B cell (primary cell): ENCODE measurements at regions not wholly inside any gene's neighbourhood (a gene's known extent, or its start where the extent isn't known, plus 50 kb on each side); places are given as distances from the start of the nearest gene placed in this dataset.

Experiments
- ATAC-seq: fragments of 200-7000 bp; cut with Tn5 transposase; one replicate; pipeline ENCODE4 v1.10.0; 2021; ENCODE audit warnings: low read depth, mild to moderate bottlenecking, moderate number of reproducible peaks, moderate library complexity
- CTCF ChIA-PET: fragments of 350-600 bp; sonication (Branson Sonifier 250); formaldehyde crosslinking; loops from one replicate; lab custom pipeline; 2021; ENCODE audit warnings: antibody characterized with exemption, inconsistent platforms; lab: Charles Lee
- POLR2A ChIA-PET: fragments of 350-600 bp; sonication (Branson Sonifier 250); formaldehyde crosslinking; loops from one replicate; lab custom pipeline; 2021; ENCODE audit warnings: antibody characterized with exemption; lab: Charles Lee
- DNase-seq: peaks from one replicate; pipeline ENCODE4 v3.0.0; 2013
- H2AFZ ChIP-seq: 2 replicates; pipeline ENCODE4 v1.6.1; 2012; ENCODE audit warnings: mild to moderate bottlenecking, low read depth, low read length; ENCODE audit not compliant: insufficient read depth, poor library complexity, severe bottlenecking
- H3K27ac ChIP-seq, 2 donors: 1 replicate in 1 of 2; 2 replicates in 1 of 2; pipeline ENCODE4 v1.5.1; 2012 to 2013; ENCODE audit warnings: low read length in 2 of 2, mild to moderate bottlenecking in 2 of 2, moderate library complexity in 1 of 2
- H3K27me3 ChIP-seq, 4 experiments: fragments of 200-600 bp in 1 of 4; sonication (generic) in 1 of 4; replicated peaks in 1 of 4; 1 replicate in 2 of 4; 2 replicates in 2 of 4; pipeline versions ENCODE4 v1.6.1 to v1.7.0; 2013 to 2016; ENCODE audit warnings: low read length in 3 of 4, mild to moderate bottlenecking in 2 of 4, mixed read lengths in 1 of 4, moderate library complexity in 1 of 4; ENCODE audit not compliant: insufficient read depth in 4 of 4, control insufficient read depth in 3 of 4; ENCODE audit errors: control extremely low read depth in 1 of 4
- H3K36me3 ChIP-seq, 2 experiments: replicated peaks in 1 of 2; 1 replicate in 1 of 2; 2 replicates in 1 of 2; pipeline versions ENCODE4 v1.6.1 to v1.7.1; 2013; ENCODE audit warnings: low read length in 1 of 2; ENCODE audit not compliant: insufficient read depth in 2 of 2, control insufficient read depth in 1 of 2; ENCODE audit errors: control extremely low read depth in 1 of 2, extremely low read depth in 1 of 2
- H3K4me1 ChIP-seq, 2 donors: fragments of 200-600 bp in 1 of 2; sonication (generic) in 1 of 2; 1 replicate in 1 of 2; 2 replicates in 1 of 2; pipeline versions ENCODE4 v1.5.1 to v1.6.1; 2013 to 2017; ENCODE audit warnings: low read length in 2 of 2; ENCODE audit not compliant: control insufficient read depth in 2 of 2, insufficient read depth in 2 of 2
- H3K4me2 ChIP-seq: replicated peaks from 2 replicates; pipeline ENCODE3; 2012; ENCODE audit warnings: mild to moderate bottlenecking, low read depth, low read length; ENCODE audit not compliant: poor library complexity, severe bottlenecking
- H3K4me3 ChIP-seq, 5 experiments: fragments of 200-600 bp in 1 of 5; sonication (generic) in 1 of 5; 1 replicate in 3 of 5; 2 replicates in 2 of 5; pipeline versions ENCODE4 v1.5.1 to v1.7.0; 2011 to 2016; ENCODE audit warnings: low read length in 4 of 5, mild to moderate bottlenecking in 4 of 5, low read depth in 2 of 5, control low read depth in 1 of 5, moderate library complexity in 1 of 5; ENCODE audit not compliant: insufficient read depth in 1 of 5; ENCODE audit errors: control extremely low read depth in 1 of 5, extremely low read depth in 1 of 5
- H3K79me2 ChIP-seq: fragments of 200-600 bp; sonication (generic); one replicate; pipeline ENCODE4 v1.6.0; 2016; ENCODE audit warnings: low read length; ENCODE audit not compliant: control insufficient read depth, insufficient read depth
- H3K9ac ChIP-seq: fragments of 200-600 bp; sonication (generic); 2 replicates; pipeline ENCODE4 v1.6.1; 2017; ENCODE audit warnings: mild to moderate bottlenecking, low read length, moderate library complexity
- H3K9me3 ChIP-seq, 3 donors: one replicate each; pipeline versions ENCODE4 v1.6.1 to v1.7.1; 2013; ENCODE audit warnings: low read length in 2 of 3; ENCODE audit not compliant: control insufficient read depth in 2 of 3, insufficient read depth in 1 of 3; ENCODE audit errors: control extremely low read depth in 1 of 3
- H4K20me1 ChIP-seq: 2 replicates; pipeline ENCODE4 v1.6.0; 2012; ENCODE audit warnings: mild to moderate bottlenecking, low read length; ENCODE audit not compliant: insufficient read depth, control insufficient read depth, poor library complexity, severe bottlenecking
- H3K27ac Mint-ChIP-seq: one replicate; pipeline ENCODE4 v1.8.0; 2021; ENCODE audit warnings: mixed read lengths
- H3K27me3 Mint-ChIP-seq: one replicate; pipeline ENCODE4 v1.8.0; 2021; ENCODE audit warnings: mixed read lengths
- H3K4me1 Mint-ChIP-seq: one replicate; pipeline ENCODE4 v1.8.0; 2021; ENCODE audit warnings: mixed read lengths
- H3K4me3 Mint-ChIP-seq: one replicate; pipeline ENCODE4 v1.8.0; 2021; ENCODE audit warnings: mixed read lengths
- H3K9me3 Mint-ChIP-seq: one replicate; pipeline ENCODE4 v1.8.0; 2022; ENCODE audit warnings: mixed read lengths; ENCODE audit not compliant: insufficient read depth
- CTCF ChIP-seq: fragments of 200-600 bp; IDR thresholded peaks from one replicate; pipeline ENCODE4 v1.8.0; 2022; ENCODE audit warnings: antibody characterized with exemption, mild to moderate bottlenecking
- EZH2 ChIP-seq: IDR thresholded peaks from 2 replicates; pipeline ENCODE4 v1.6.1; 2012; ENCODE audit warnings: borderline replicate concordance, low read depth, mild to moderate bottlenecking, moderate library complexity, low read length; ENCODE audit not compliant: insufficient read depth, poor library complexity, severe bottlenecking
- WGBS: methylation state at CpG from one replicate; pipeline ENCODE4 v1.1.5; 2013; ENCODE audit warnings: missing lambda C conversion rate; ENCODE audit not compliant: insufficient coverage; 5-methylcytosine and 5-hydroxymethylcytosine counted together
- intact Hi-C: fragments of 100-400 bp; cut with micrococcal nuclease; formaldehyde crosslinking; loops from one replicate; pipeline ENCODE4 v1.10.0; 2022

DNA sequence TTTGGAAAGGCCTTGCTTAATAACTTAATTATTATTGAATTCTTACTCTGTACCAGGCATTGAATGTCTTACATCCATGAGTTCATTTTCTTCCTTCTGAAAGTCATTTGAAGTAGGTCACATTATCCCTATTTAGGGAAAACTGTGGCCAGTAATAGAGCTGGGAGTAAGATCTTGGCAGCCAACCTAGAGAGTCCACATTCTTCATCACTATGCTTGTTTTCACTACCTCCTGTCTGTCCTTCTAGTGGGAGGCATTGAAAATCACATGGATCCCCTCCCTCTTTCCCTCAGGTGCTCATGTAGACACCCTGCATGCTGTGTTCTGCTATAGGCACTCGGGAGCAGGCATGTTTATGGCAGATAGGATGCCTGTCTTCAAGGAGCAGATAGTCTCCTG, 154.9 kb downstream of the EBLN2 start:
- ATAC-seq (no peak), DNase-seq (no peak)
- ChIA-PET POLR2A (no interaction called here), CTCF (no interaction called here)
- WGBS, result no CpG with 5 or more reads among the region's 1 CpG
- intact Hi-C loops, result no loop called here
- Histone ChIP-seq H3K4me3 (no peak overlapping the region), H2AFZ (no peak overlapping the region), H3K79me2 (no peaks in the 10 kb centered on the region), H3K9ac (no peak overlapping the region), H3K36me3 (no peaks in the 10 kb centered on the region), H3K27me3 (peaks cover 0 to 3% (median 0%) of the 10 kb centered on the region in 4 experiments), H4K20me1 (no peaks in the 10 kb centered on the region), H3K4me2 (no peak overlapping the region), H3K27ac (no peak overlapping the region), H3K4me1 (no peaks in the 10 kb centered on the region), H3K9me3 (peaks cover 0 to 6% (median 0%) of the 10 kb centered on the region in 3 donors)
- TF ChIP-seq CTCF (no peak), EZH2 (no peak)
- no peak overlapping the region for H3K4me3 Mint-ChIP-seq
- no peak overlapping the region for H3K27ac Mint-ChIP-seq
- H3K4me1 Mint-ChIP-seq, result no peaks in the 10 kb centered on the region
- no peaks in the 10 kb centered on the region for H3K9me3 Mint-ChIP-seq
- H3K27me3 Mint-ChIP-seq, result no peaks in the 10 kb centered on the region

DNA sequence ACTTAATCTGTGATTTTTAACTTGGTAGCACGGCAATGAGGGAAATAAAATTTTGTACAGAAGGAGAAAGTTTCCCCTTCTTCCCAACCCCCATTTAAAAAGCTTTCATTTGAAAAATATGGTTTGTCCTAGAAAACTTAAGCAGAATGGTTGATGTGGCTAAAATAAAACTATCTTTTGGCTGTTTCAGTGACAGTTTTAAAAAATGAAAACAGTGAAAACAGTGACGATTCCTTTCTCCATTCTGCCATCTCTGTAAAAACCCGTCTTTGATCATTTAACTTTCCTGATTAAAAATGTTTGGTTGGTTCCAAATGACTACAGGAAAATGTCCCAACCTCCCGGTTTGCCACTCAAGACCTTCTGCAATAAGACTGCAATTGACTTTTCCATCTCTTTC, 160.7 kb downstream of the EBLN2 start:
- Mint-ChIP-seq H3K4me1 (no peaks in the 10 kb centered on the region), H3K4me3 (no peak overlapping the region), H3K27me3 (no peaks in the 10 kb centered on the region), H3K9me3 (no peaks in the 10 kb centered on the region), H3K27ac (no peak overlapping the region)
- Histone ChIP-seq H3K27ac (no peak overlapping the region), H3K4me1 (no peaks in the 10 kb centered on the region), H4K20me1 (no peaks in the 10 kb centered on the region), H3K4me2 (no peak overlapping the region), H2AFZ (no peak overlapping the region), H3K4me3 (no peak overlapping the region), H3K9ac (no peak overlapping the region), H3K27me3 (peaks cover 0 to 3% (median 0%) of the 10 kb centered on the region in 4 experiments), H3K9me3 (no peaks in the 10 kb centered on the region), H3K79me2 (no peaks in the 10 kb centered on the region), H3K36me3 (no peaks in the 10 kb centered on the region)
- ChIA-PET CTCF (no interaction called here), POLR2A (no interaction called here)
- DNase-seq (no peak), ATAC-seq (no peak)
- 90% methylated on average over 2 of the region's 4 CpGs for WGBS
- intact Hi-C loops, result no loop called here
- TF ChIP-seq EZH2 (no peak), CTCF (no peak)
